Fibroblast of the aortic adventitia (primary cell): ENCODE measurements at regions not wholly inside any gene's neighbourhood (a gene's known extent, or its start where the extent isn't known, plus 50 kb on each side); places are given as distances from the start of the nearest gene placed in this dataset.

Source experiments
- DNase-seq: peaks from one replicate; pipeline ENCODE4 v3.0.0-alpha.2; 2010; ENCODE audit warnings: low read depth
- H3K4me3 ChIP-seq: 2 replicates; pipeline ENCODE4 v1.5.1; 2011; ENCODE audit warnings: low read depth, mild to moderate bottlenecking, control low read depth, low read length, moderate library complexity
- CTCF ChIP-seq: IDR thresholded peaks from 2 replicates; pipeline ENCODE4 v1.5.1; 2011; ENCODE audit warnings: mild to moderate bottlenecking, low read length, control low read depth, inconsistent platforms; ENCODE audit not compliant: insufficient read depth

GRCh38 chr6:19039287-19039686, 652.1 kb downstream of the RNF144B start:
- no peak for DNase-seq
- TF ChIP-seq CTCF: no peak
- H3K4me3 ChIP-seq: no peak overlapping the region

GRCh38 chr6:19041906-19042305, 654.8 kb downstream of the RNF144B start:
- no peak overlapping the region for H3K4me3 ChIP-seq
- TF ChIP-seq CTCF: no peak
- DNase-seq: no peak

- DNase-seq: no peak
- H3K4me3 ChIP-seq: no peak overlapping the region
- no peak for TF ChIP-seq CTCF
These were observed 655.3 kb downstream of the RNF144B start for GRCh38 chr6:19042420-19042819.

GRCh38 chr6:19050765-19051164, 663.6 kb downstream of the RNF144B start:
- H3K4me3 ChIP-seq: no peak overlapping the region
- TF ChIP-seq CTCF: no peak
- DNase-seq: no peak

GRCh38 chr6:19052219-19052618, 665.1 kb downstream of the RNF144B start:
- no peak for TF ChIP-seq CTCF
- H3K4me3 ChIP-seq: no peak overlapping the region
- no peak for DNase-seq

- no peak for TF ChIP-seq CTCF
- no peak for DNase-seq
- H3K4me3 ChIP-seq: no peak overlapping the region
These were observed 672.0 kb downstream of the RNF144B start for GRCh38 chr6:19059102-19059501.

GRCh38 chr6:19067165-19067564, 680.0 kb downstream of the RNF144B start:
- no peak for TF ChIP-seq CTCF
- no peak overlapping the region for H3K4me3 ChIP-seq
- DNase-seq: no peak
